ENCODE measurements at regions not wholly inside any gene's neighbourhood (a gene's known extent, or its start where the extent isn't known, plus 50 kb on each side); places are given as distances from the start of the nearest gene placed in this dataset.

- no peak for DNase-seq
These were observed 798.7 kb downstream of the TBC1D22A start for GRCh38 chr22:47561115-47561675.

DNA sequence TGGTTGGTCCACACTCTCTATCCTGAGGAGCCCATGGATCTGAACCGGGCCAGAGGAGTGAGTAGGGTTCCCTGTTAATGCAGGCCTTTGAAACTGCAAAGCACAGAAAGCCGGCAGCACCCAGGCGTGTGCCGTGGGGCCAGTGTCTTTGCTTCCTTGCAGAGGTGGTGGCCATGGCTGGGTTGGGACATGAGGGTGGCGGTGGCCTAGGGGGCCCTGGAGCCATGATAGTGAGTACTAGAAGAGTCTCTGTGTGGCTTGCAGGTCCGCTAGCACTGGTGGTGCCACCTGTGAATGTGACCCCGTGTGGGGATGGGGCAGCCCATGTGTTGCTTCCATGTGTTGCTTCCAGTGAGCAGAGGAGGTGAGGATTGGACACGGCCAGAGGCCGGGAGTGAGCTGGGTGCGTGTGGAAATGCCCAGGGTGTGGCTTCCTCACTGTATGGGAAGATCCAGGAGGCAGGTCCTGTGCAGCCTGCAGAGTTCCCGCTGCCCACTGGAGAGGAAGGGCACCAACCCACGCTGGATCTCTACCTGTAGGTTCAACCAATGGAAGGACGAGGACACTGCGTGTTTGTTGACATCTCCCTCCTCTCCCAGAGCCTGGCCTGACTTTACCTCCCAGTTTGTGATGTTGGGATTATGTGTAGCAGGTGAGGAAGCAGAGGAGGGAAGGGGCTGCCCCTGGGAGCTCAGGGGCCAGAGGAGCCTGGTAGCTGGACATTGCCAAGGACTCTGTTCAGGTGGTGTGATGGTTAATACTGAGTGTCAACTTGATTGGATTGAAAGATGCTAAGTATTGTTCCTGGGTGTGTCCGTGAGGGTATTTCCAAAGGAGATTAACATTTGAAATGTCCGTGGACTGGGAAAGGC, 796.6 kb downstream of the TBC1D22A start:
- no peak for DNase-seq

- no peak for DNase-seq
These were observed 794.0 kb downstream of the TBC1D22A start for GRCh38 chr22:47556473-47556872.

DNA sequence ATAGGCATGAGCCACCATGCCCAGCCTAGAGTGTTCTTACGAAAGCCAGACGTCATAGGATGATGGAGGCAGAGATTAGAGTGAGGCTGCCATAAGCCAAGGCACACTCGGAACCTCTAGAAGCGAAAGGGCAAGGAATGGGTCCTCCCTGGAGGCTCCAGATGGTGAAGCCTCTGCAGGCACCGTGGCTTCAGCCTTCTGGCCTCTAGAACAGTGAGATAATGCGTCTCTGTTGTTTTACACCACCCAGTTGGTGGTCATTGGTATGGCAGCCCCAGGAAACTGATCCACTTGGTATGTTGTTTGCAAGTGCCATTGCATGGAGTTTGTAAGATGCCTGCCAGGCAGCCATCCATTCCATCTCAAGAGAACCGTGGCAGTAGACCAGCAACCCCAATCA, 791.0 kb downstream of the TBC1D22A start:
- no peak for DNase-seq

DNA sequence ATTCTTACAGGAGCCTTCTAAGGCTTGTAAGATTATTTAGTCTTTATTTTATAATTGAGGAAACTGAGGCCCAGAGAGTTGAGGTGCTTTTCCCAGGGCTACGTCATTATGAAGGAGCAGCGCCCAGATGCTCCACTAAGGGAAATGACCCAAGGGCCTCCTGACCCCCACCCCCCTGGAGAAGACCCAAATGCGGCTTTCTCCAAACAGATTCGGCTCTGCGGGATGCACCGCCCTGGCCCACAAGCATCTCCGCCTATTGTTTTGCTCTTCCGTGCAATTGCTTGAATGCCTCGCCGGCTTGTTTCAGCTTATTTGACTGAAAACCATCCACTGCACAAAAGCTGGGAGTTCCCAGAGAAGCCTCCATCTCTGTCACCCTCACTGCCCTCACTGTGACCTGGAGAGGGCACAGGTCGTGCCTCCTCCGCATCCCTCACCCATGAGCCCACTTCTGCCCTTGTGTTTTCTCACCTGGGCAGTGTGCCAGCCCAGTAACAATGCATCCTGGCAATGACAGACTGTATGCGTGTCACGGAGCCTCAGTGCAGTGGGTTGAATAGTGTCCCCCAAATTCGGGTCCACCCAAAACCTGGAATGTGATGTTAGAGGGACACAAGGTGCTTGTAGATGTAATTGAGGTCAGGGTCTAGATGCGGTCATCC, 790.2 kb downstream of the TBC1D22A start:
- DNase-seq, result no peak

GRCh38 chr22:47552024-47552423, 789.6 kb downstream of the TBC1D22A start:
- DNase-seq, result no peak

- no peak for DNase-seq
These were observed 789.0 kb downstream of the TBC1D22A start for GRCh38 chr22:47551431-47551775.

DNA sequence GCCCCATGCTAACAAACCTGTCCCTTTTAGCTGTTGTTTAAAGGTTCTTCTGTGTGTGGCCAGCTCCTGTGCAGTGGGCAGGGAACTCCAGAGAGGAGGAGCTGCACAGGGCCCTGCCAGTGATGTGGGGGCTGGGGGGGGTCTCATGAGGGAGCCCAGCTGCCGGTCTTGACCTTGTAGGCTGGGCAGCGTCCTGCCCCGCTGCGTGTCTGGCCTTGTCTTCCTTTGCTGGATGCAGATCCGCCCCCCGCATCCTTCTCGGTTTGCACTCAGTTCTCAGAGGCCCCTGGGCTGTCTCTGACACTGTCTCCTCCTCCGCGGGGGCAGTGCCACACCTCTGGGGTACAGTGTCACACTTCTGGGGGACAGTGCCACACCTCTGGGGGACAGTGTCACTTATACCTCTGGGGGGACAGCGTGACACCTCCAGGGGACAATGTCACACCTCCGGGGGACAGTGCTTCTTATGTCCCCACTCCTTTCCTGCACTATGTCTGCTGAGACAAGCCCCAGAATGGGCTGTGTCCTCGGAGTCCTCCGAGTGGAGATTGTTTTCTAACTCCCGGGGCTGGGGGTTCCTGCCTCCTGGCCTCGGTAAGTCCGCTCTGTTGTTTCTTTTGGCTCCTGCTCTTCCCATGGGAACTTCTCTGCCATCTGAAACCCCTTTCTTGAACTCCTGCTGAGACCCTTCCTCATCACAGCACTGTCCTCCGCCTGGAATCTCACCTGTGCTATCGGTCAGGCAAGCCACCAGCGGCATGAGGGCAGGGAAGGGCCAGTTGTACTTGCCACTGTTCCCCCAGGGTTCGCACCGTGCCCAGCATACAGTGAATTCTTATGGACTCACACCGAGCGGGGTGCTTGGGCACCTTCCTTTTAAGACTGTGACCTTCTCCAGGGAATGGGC, 788.3 kb downstream of the TBC1D22A start:
- no peak for DNase-seq

DNA sequence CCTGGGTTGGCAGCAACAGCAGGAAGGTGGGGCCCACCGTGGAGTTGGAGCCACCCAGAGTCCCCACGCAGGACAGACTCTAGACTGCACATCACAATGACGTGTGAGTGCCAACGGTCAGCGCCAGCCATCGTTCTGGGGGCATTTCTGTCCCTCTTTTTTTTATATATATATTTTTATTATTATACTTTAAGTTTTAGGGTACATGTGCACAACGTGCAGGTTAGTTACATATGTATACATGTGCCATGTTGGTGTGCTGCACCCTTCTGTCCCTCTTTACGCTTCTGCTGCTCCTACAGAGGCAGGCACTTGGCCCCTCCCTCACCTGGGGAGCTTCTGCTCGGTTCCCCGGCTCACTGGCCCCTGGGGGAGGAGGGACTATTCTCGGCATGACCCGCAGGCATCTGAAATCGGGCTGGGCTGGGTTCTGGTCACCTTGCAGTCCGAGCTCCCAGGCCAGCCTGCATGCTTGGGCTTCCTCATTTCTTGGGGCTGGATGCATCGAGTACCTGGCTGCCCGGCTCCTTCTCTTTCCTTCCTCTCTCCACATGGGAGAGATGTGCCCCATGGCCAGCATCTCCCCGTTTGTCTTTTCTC, 787.4 kb downstream of the TBC1D22A start:
- DNase-seq, result no peak

DNA sequence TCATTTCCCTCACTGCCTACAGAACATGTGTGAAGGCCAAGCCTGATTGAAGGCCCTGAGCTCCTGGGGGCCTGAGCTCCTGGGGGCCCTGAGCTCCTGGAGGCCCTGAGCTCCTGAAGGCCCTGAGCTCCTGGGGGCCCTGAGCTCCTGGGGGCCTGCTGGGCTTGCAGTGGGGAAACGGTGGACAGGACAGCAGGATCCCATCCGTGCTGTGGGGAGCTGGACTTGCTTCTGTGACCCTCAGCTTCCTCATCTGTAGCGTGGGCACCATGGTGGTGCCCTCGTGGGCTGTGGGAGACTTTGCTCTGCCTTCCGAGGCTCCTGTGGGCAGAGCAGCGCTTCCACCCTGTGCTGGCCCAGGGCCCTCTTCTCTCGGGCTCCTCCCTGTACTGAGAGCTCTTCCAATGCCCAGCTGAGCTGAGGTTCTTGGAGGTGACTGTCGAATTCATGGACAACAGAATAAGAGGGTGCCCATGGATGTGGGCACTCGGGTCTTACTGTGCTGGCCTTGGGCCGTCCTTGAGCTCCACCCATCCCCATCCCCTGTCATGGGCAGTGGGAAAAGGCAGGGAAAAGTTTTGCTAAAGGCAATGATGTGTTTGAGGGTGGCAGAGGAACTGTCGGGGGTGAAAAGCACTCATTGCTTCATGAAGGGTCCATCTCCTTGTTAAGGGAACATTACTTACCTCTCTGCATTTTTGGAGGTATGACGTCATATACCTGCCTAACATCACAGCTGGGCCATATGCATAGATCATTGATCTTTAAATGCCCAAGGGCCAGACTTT, 786.7 kb downstream of the TBC1D22A start:
- no peak for DNase-seq

DNA sequence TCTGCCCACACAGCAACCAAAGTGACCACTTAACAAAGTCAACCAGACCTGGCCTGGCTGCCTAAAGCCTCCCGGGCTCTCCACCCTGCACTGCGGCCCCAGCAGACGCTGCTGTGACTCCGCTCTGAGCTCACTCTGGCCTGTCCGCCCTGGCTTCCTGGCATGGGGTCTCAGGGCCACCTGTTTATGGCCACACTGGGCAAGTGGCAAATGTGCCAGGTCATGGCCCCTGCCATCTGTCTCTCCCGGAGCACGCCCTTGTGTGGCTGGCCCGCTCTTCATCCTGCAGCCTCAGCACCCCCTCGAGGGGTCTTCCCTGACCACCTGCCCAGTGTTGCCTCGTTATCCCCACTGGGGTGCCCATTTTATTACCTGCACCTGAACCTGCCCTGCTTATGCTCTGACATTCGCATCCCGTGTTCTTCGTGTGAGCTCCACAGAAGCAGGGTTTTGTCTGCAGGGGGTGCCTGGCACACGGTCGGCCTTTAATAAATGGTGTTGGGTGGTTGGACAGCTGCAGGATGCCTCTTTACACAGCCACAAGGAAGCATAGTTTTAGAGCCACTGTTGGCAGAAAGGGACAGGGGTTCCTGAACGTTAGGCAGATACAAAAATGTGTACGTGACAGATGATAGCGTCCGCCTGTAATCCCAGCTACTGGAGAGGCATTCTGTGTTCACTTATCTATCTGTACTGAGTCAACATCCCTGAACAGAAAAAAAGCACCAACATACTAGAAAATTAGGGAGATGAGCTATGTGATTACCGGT, 785.6 kb downstream of the TBC1D22A start:
- DNase-seq, result no peak

DNA sequence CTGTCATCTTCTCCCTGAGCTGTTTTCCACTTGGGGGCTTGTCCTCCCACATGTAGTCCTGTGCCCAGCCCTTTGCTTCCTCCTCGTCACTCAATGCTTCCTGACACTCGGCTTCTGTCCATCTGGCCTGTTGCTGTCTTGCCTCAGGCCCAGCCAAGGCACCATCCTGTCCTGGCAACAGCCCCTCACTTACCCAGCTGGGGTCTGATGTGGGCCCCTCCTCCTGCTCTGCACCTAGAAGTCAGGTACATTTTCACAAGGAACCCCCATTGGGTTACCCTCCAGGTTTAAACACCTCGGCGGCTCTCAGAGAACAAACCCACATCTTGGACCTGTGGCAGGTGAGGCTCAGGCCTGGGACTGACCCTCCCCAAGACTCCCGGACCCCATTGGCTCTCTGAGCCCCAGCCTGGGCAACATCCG, 784.8 kb downstream of the TBC1D22A start:
- no peak for DNase-seq

GRCh38 chr22:47544696-47545095, 782.2 kb downstream of the TBC1D22A start:
- DNase-seq, result no peak

DNA sequence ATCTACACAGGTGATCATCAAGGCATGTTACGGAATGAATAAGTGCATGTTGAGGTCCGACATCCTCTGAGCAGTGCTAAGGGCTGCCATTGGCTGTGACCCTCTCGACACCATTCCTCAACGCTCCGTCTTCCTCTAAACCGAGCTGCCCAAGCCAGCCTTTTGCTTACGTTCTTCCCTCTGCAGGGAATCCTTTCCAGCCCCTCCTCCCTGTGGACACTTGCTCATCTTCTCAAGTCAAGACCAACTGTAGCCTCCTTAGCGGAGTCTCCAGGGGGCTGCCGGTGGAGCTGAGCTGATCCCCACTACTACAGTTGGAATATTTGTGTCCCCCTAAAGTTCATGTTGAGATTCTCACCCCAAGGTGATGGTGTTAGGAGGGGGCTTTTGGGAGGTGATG, 781.0 kb downstream of the TBC1D22A start:
- no peak for DNase-seq

- DNase-seq, result no peak
These were observed 777.6 kb downstream of the TBC1D22A start for GRCh38 chr22:47540011-47540410.

DNA sequence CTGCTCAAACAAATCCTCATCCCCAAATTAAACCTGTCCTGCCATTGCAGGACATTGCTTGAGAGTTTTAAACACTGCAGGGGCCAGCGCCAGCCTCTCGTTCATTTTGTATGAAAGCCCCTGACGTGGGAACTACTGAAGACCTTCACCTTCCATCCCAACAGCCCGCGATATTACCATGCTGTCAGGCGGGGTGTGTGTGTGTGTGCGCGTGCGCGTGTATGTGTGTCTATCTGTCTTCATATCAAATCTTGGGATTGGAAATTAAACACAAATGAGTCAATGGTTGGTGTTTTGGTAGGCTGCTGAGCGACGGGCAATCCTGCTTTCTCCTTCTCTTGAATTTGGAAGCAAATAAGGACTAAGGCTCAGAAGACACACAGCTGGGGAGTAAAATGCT, 776.9 kb downstream of the TBC1D22A start:
- no peak for DNase-seq

GRCh38 chr22:47535681-47536080, 773.2 kb downstream of the TBC1D22A start:
- no peak for DNase-seq

- no peak for DNase-seq
These were observed 772.5 kb downstream of the TBC1D22A start for GRCh38 chr22:47534804-47535410.

- DNase-seq, result no peak
These were observed 771.7 kb downstream of the TBC1D22A start for GRCh38 chr22:47533961-47534803.

GRCh38 chr22:47517062-47517461, 754.6 kb downstream of the TBC1D22A start:
- no peak for DNase-seq
